Fibroblast of skin of scalp (primary cell): ENCODE measurements at regions not wholly inside any gene's neighbourhood (a gene's known extent, or its start where the extent isn't known, plus 50 kb on each side); places are given as distances from the start of the nearest gene placed in this dataset.
A peak's percentile ranks its signal among the peaks of the same experiment; 100 is the strongest.

ENCODE experiments used
- DNase-seq: peaks from one replicate; pipeline ENCODE4 v3.0.0-alpha.2; 2013

GRCh38 chr11:96614846-96615245, 225.0 kb downstream of the JRKL start:
- no peak for DNase-seq

GRCh38 chr11:96620464-96621044, 230.7 kb downstream of the JRKL start:
- no peak for DNase-seq

- no peak for DNase-seq
Observed at GRCh38 chr11:96621161-96621560, 231.3 kb downstream of the JRKL start.

- peak; percentile 1 for DNase-seq
Observed at GRCh38 chr11:96622026-96622634, 232.3 kb downstream of the JRKL start.

GRCh38 chr11:96624126-96624525, 234.3 kb downstream of the JRKL start:
- DNase-seq = no peak

GRCh38 chr11:96627376-96627775, 237.6 kb downstream of the JRKL start:
- no peak for DNase-seq

- DNase-seq = no peak
Observed at GRCh38 chr11:96635655-96636054, 245.8 kb downstream of the JRKL start.

- DNase-seq = no peak
Observed at GRCh38 chr11:96641261-96641660, 251.4 kb downstream of the JRKL start.

GRCh38 chr11:96642583-96642982, 252.8 kb downstream of the JRKL start:
- no peak for DNase-seq

- DNase-seq = no peak
Observed at GRCh38 chr11:96643173-96643572, 253.4 kb downstream of the JRKL start.

GRCh38 chr11:96647621-96648020, 257.8 kb downstream of the JRKL start:
- no peak for DNase-seq

GRCh38 chr11:96648991-96649390, 259.2 kb downstream of the JRKL start:
- DNase-seq = no peak

GRCh38 chr11:96652516-96652915, 262.7 kb downstream of the JRKL start:
- no peak for DNase-seq

- no peak for DNase-seq
Observed at GRCh38 chr11:96655474-96655873, 265.7 kb downstream of the JRKL start.

GRCh38 chr11:96658436-96658835, 268.6 kb downstream of the JRKL start:
- DNase-seq = no peak

GRCh38 chr11:96664110-96664509, 274.3 kb downstream of the JRKL start:
- DNase-seq = no peak

GRCh38 chr11:96680211-96681018, 290.6 kb downstream of the JRKL start:
- DNase-seq = no peak

GRCh38 chr11:96681019-96681716, 291.4 kb downstream of the JRKL start:
- DNase-seq = no peak

GRCh38 chr11:96694338-96694737, 304.5 kb downstream of the JRKL start:
- no peak for DNase-seq

GRCh38 chr11:96696731-96697130, 306.9 kb downstream of the JRKL start:
- no peak for DNase-seq

GRCh38 chr11:96697466-96697865, 307.7 kb downstream of the JRKL start:
- DNase-seq = no peak

GRCh38 chr11:96704847-96705246, 315.0 kb downstream of the JRKL start:
- DNase-seq = no peak

GRCh38 chr11:96706761-96707160, 316.9 kb downstream of the JRKL start:
- DNase-seq = no peak
